AG09319 (cell line): ENCODE measurements at regions not wholly inside any gene's neighbourhood (a gene's known extent, or its start where the extent isn't known, plus 50 kb on each side); places are given as distances from the start of the nearest gene placed in this dataset.

Experiments used
- DNase-seq: peaks from one replicate; pipeline ENCODE4 v3.0.0-alpha.2; 2010; ENCODE audit warnings: low read depth; ENCODE audit errors: extremely low read depth
- TF ChIP-seq, protein P1 (sequence below): IDR thresholded peaks from 2 replicates; pipeline ENCODE4 v1.5.1; 2011; ENCODE audit warnings: low read depth, mild to moderate bottlenecking, inconsistent platforms, low read length, moderate library complexity

DNA sequence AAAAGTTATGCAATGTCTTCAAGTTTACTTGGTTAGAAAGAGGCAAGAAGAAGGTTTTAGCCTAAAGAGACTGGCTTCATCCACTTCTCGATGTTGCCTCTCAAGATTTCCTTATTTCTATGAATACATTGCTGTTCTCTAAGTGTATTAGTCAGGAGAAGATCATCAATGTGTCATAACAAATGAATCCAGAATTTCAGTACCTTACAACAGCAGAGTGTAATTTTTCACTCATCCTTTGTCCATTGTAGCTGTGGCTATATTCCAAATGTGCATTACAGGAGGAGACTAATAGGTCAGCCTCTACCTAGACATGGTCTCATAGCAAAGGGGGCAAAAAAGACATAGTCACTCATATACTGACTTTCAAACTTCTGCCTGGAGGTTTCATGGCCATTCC, 579.1 kb downstream of the PRKD1 start:
- DNase-seq: no peak

DNA sequence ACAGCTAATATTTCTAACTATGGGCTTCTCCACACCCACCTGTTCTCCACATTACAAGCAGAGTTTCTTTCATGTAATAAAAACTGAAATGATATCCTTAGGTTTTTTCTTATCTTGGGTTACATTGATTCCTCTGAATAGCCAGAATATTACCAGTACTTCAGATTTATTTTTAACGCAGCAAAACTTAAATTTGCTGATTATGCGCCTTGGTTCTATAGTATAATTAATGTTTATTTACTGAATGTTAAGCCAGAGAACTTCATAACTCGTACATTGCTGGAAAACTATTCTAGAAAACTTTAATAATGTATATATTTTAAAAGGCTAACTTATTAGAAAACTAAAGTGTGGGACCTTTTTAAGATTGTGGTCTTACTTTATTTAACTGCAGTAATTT, 577.2 kb downstream of the PRKD1 start:
- TF ChIP-seq, protein P1, sequence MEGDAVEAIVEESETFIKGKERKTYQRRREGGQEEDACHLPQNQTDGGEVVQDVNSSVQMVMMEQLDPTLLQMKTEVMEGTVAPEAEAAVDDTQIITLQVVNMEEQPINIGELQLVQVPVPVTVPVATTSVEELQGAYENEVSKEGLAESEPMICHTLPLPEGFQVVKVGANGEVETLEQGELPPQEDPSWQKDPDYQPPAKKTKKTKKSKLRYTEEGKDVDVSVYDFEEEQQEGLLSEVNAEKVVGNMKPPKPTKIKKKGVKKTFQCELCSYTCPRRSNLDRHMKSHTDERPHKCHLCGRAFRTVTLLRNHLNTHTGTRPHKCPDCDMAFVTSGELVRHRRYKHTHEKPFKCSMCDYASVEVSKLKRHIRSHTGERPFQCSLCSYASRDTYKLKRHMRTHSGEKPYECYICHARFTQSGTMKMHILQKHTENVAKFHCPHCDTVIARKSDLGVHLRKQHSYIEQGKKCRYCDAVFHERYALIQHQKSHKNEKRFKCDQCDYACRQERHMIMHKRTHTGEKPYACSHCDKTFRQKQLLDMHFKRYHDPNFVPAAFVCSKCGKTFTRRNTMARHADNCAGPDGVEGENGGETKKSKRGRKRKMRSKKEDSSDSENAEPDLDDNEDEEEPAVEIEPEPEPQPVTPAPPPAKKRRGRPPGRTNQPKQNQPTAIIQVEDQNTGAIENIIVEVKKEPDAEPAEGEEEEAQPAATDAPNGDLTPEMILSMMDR: no peak
- DNase-seq: no peak

More for the DNA sequence above, 579.1 kb downstream of the PRKD1 start:
- TF ChIP-seq, protein P1: no peak

DNA sequence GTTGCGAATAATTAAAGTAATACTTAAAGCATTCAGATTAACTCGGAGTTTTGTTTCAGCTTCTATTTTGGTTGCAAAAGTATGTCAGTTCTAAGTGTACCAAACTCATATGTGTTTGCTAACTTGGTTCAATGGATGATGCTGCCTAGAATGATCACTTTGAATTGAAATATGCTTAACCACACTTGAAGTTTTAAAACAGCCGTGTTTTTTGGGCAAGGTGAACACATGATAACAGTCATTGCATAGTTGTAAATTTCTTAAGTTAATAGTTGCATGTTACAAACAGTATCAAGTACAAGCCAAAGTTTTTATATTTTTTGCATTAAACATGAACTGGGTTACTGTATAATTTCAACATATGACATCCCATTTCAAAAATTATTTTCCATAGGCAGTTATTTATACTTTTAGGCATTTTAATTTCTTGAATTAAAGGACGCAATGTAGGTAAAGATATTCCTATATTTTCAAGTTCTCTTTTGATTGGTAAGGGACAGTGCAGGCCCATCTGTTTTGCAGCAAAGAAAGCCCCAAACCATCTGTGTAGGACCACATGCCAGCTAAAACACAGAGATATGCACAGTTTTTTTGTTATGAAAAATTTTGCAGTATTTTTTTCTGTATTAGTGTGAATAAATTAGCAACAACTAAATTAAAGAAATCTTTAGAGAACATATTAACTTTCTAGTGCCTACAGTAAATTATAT, 575.5 kb downstream of the PRKD1 start:
- no peak for DNase-seq
- TF ChIP-seq, protein P1: no peak

DNA sequence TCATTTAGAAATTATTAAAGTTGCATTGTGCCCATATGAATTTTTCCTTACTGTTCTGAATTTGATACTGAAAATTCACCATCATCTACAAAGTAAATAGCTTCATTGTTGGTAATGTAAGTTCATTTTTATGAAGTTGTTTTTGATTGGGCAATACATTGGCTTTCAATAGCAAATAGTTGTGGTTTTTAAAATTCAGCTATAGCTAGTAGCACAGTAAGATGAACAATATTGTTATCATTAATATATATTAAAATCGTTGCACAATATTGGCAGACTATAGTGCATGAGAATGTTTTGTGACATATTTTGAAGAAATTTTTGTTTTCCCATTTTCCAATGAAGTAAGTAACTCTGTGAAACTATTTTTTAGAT, 575.0 kb downstream of the PRKD1 start:
- TF ChIP-seq, protein P1: no peak
- no peak for DNase-seq

DNA sequence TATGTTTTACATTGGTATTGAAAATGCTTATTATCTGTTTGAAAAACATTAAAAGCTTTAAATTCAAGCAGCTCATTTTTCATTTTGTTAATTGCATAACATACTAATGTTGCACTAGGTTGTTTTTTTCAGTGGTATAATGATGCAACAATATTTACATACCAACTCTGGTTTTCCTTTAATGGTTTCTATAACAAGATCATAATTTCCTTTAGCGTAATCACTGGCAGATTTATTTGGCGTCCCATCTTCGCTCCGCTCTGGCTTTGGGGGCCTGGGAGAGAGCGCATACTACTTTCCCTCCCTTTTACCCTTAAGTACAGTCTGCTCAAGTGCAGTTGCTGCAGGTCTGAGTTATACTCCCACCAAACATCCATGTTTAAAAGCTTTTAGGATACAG, 574.1 kb downstream of the PRKD1 start:
- TF ChIP-seq, protein P1: no peak
- no peak for DNase-seq

DNA sequence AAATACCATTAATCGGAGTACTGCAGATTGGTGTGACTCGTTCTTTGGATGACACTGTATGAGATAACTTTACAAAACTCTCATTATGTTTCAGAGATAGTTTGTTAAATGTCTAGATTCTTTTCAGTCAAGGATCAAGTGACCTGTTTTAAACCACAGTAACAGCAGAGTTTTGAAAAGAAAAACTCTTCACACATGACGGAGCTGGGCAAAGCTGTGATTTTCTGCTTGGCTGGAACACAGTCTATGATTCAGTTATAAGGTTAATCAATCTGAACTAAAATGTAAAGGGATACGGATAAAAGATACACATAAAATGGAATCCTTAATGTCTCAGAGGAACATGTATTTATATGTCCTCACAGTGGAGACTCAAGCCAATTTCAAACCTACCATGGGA, 573.2 kb downstream of the PRKD1 start:
- TF ChIP-seq, protein P1: no peak
- DNase-seq: no peak

DNA sequence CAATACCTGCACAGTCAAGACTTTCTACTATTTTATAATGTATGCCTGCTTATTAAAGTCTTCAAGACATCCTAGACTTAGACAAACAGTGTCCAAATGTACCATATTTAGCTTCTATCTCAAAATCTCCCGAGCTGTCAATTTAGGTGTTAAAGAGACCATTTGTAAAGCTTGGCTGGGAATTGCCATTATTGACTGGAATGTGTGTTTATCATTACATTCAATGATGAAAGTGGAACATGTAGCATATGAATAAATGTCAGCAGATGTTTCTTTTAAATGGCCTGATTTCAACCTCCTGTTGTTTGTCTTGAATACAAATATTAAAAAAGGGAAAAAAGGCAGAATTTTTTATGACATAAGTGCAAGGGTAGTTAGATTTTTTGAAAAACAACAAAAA, 572.3 kb downstream of the PRKD1 start:
- DNase-seq: no peak
- TF ChIP-seq, protein P1: no peak
